Activated CD8-positive, alpha-beta T cell treated with anti-CD3 and anti-CD28 coated beads for 36 hours (primary cell): ENCODE measurements at regions not wholly inside any gene's neighbourhood (a gene's known extent, or its start where the extent isn't known, plus 50 kb on each side); places are given as distances from the start of the nearest gene placed in this dataset.

Experiments
- ATAC-seq: fragments of 200-7000 bp; cut with Tn5 transposase; one replicate; pipeline ENCODE4 v1.10.0; 2021; ENCODE audit warnings: mild to moderate bottlenecking, moderate library complexity
- CTCF ChIA-PET: fragments of 350-600 bp; sonication (Branson Sonifier 250); formaldehyde crosslinking; loops from one replicate; lab custom pipeline; 2021; ENCODE audit warnings: antibody characterized with exemption; lab: Charles Lee
- POLR2A ChIA-PET: fragments of 350-600 bp; sonication (Branson Sonifier 250); formaldehyde crosslinking; loops from one replicate; lab custom pipeline; 2021; ENCODE audit warnings: antibody characterized with exemption; lab: Charles Lee
- DNase-seq: peaks from one replicate; pipeline ENCODE4 v3.0.0-alpha.2; 2020
- H3K27ac Mint-ChIP-seq: one replicate; pipeline ENCODE4 v1.8.0; 2021; ENCODE audit warnings: mild to moderate bottlenecking, mixed read lengths
- H3K27me3 Mint-ChIP-seq: one replicate; pipeline ENCODE4 v1.8.0; 2021; ENCODE audit warnings: mixed read lengths
- H3K36me3 Mint-ChIP-seq: one replicate; pipeline ENCODE4 v1.8.0; 2021; ENCODE audit warnings: low read depth, mixed read lengths
- H3K4me1 Mint-ChIP-seq: one replicate; pipeline ENCODE4 v1.8.0; 2021; ENCODE audit warnings: low read depth, mixed read lengths
- H3K4me3 Mint-ChIP-seq: one replicate; pipeline ENCODE4 v1.8.0; 2021; ENCODE audit warnings: mild to moderate bottlenecking, moderate library complexity, mixed read lengths
- H3K9me3 Mint-ChIP-seq: one replicate; pipeline ENCODE4 v1.8.0; 2021; ENCODE audit warnings: mixed read lengths
- intact Hi-C: fragments of 100-400 bp; cut with micrococcal nuclease; formaldehyde crosslinking; loops from one replicate; pipeline ENCODE4 v1.10.0; 2022
- TF ChIP-seq, protein P1 (sequence below): fragments of 200-600 bp; IDR thresholded peaks from one replicate; pipeline ENCODE4 v1.8.0; 2022; ENCODE audit warnings: antibody characterized with exemption, mild to moderate bottlenecking

DNA sequence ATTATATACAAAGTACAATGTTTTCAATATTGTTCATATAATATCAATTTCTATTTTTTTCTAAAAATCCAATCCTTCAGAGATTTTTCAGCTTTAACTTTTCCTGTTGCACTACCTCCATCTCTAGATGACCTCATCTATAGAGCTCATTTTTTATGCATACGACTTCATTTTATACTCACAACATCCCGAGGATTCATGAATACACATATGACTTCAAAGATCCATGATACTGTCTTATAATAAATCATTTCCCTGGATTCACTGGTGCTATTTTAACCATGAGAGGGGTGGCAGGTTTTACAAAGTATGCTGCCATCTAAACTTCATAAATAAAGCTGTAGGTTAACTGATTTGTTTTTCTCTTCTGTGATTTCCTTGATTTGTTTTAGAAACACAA is 694.6 kb downstream of the EPHA4 start:
- no peaks in the 10 kb centered on the region for H3K9me3 Mint-ChIP-seq
- intact Hi-C loops: no loop called here
- TF ChIP-seq, protein P1, sequence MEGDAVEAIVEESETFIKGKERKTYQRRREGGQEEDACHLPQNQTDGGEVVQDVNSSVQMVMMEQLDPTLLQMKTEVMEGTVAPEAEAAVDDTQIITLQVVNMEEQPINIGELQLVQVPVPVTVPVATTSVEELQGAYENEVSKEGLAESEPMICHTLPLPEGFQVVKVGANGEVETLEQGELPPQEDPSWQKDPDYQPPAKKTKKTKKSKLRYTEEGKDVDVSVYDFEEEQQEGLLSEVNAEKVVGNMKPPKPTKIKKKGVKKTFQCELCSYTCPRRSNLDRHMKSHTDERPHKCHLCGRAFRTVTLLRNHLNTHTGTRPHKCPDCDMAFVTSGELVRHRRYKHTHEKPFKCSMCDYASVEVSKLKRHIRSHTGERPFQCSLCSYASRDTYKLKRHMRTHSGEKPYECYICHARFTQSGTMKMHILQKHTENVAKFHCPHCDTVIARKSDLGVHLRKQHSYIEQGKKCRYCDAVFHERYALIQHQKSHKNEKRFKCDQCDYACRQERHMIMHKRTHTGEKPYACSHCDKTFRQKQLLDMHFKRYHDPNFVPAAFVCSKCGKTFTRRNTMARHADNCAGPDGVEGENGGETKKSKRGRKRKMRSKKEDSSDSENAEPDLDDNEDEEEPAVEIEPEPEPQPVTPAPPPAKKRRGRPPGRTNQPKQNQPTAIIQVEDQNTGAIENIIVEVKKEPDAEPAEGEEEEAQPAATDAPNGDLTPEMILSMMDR: no peak
- H3K4me1 Mint-ChIP-seq: no peaks in the 10 kb centered on the region
- H3K27me3 Mint-ChIP-seq: no peaks in the 10 kb centered on the region
- ATAC-seq (no peak), DNase-seq (no peak)
- no peaks in the 10 kb centered on the region for H3K36me3 Mint-ChIP-seq
- no peak overlapping the region for H3K4me3 Mint-ChIP-seq
- CTCF ChIA-PET: interaction anchor here (0.5 kb wide), 1 partner anchor 681 kb away, joined by 3 read pairs; no protein-coding TSS in a partner anchor
- POLR2A ChIA-PET: no interaction called here
- H3K27ac Mint-ChIP-seq: no peak overlapping the region

DNA sequence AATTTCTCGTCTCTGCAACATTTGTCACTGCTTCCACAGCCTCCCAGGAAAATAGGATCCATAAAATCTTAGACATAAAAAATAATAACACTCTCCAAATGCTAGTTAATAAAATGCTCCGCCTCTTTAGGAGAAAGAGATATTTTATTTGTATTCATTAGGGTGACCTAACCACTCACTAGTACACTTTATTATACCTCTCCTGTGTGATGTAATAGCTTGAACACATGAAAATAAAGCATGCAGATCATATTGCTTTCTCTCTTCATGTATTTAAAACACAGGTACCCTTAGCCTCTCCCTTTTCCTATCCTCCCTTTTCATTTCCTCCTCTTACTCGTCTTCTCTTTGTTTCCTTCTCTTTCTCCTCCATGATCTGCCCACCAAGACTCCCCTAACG is 694.2 kb downstream of the EPHA4 start:
- Mint-ChIP-seq H3K9me3 (no peaks in the 10 kb centered on the region), H3K4me3 (no peak overlapping the region), H3K4me1 (no peaks in the 10 kb centered on the region), H3K27ac (no peak overlapping the region), H3K36me3 (no peaks in the 10 kb centered on the region), H3K27me3 (no peaks in the 10 kb centered on the region)
- TF ChIP-seq, protein P1: no peak
- ChIA-PET CTCF (interaction anchor here (0.5 kb wide), 1 partner anchor 681 kb away, joined by 3 read pairs; no protein-coding TSS in a partner anchor), POLR2A (no interaction called here)
- ATAC-seq: no peak
- DNase-seq: no peak
- intact Hi-C loops: no loop called here

DNA sequence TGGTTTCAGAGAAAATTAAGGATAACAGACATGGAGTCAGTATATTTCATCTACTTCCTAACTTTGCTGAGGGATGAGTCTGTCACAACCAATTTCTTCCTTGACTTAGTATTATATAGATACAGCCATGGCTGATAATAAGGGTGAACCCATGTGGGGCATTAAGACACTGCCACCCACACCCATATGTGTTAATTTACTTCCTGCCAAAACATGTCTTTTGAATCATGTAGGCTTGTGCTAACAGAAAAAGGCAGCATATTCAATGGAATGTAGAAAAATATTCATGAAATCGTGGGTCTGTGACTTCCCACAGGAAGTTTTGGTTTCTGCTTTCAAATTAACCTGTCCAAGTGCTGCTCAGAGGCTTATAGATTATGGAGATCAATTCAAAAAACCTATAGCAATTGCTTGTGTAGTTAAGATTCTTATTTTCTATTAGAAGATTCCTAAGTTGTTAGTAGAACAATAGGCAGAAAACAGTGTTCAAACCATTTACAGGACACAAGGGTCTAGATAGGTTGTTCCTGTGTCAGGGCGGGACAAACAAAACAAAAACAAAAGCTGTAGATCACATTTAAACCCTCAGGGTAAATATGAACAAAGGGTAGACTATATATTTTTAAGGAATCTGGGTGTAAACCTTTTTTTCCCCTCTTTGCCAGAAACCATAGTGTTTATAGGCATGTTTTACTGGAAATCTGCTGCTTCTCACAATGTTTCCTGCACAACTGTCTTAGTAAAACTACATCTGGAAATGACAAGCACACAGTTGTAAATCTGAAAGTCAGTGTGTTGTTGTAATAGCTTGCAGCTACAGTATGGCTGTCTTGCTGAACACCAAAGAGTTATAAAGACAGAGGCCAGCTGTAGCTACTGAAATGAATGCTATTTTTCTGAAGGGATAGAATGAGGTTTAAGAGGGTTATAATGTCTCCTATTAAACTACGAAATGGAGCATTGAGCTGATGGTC is 691.2 kb downstream of the EPHA4 start:
- no peaks in the 10 kb centered on the region for H3K27me3 Mint-ChIP-seq
- H3K4me1 Mint-ChIP-seq: no peaks in the 10 kb centered on the region
- H3K4me3 Mint-ChIP-seq: no peak overlapping the region
- ATAC-seq: no peak
- no peaks in the 10 kb centered on the region for H3K36me3 Mint-ChIP-seq
- intact Hi-C loops: no loop called here
- H3K27ac Mint-ChIP-seq: no peak overlapping the region
- TF ChIP-seq, protein P1: no peak
- no peaks in the 10 kb centered on the region for H3K9me3 Mint-ChIP-seq
- DNase-seq: no peak
- ChIA-PET POLR2A (no interaction called here), CTCF (no interaction called here)

DNA sequence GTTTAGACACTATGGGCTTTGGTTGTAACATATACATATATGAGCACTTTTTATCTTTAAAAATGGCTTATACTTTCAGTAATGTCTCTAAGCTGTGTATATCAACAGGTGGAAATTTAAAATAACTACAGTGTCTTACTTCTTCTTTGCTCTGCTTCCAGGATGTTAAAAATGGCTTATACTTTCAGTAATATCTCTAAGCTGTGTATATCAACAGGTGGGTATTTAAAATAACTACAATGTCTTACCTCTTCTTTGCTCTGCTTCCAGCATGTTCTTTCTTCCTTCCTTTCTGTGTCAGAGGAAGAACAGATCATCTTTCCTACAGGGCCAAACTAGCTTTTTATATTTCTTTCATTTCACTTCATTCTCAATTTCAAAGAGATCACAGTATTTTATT is 689.6 kb downstream of the EPHA4 start:
- Mint-ChIP-seq H3K4me1 (no peaks in the 10 kb centered on the region), H3K9me3 (no peaks in the 10 kb centered on the region), H3K27ac (no peak overlapping the region), H3K27me3 (no peaks in the 10 kb centered on the region), H3K4me3 (no peak overlapping the region), H3K36me3 (no peaks in the 10 kb centered on the region)
- TF ChIP-seq, protein P1: no peak
- intact Hi-C loops: no loop called here
- ATAC-seq: no peak
- ChIA-PET CTCF (no interaction called here), POLR2A (no interaction called here)
- no peak for DNase-seq

DNA sequence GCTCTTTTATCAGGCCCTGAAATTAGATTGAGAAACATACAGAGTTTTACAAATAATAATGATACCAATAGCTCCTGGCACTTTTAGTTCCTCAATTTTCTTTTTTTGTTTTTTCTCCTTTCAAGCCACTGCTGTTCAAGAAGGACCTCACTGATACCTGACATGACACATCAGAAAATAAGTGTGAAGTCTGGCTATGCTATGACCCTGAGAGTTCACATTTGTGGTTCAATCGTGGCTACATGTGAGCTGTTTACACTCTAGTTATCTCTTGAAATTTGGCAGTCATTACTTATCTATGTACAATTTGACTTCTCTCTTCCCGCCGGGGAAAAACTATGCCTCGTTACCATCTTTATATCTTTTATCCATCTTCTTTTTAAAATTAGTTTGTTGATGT is 686.5 kb downstream of the EPHA4 start:
- no peak overlapping the region for H3K4me3 Mint-ChIP-seq
- H3K27ac Mint-ChIP-seq: no peak overlapping the region
- CTCF ChIA-PET: no interaction called here
- TF ChIP-seq, protein P1: no peak
- intact Hi-C loops: no loop called here
- H3K27me3 Mint-ChIP-seq: no peaks in the 10 kb centered on the region
- DNase-seq (no peak), ATAC-seq (no peak)
- no peaks in the 10 kb centered on the region for H3K9me3 Mint-ChIP-seq
- H3K4me1 Mint-ChIP-seq: no peaks in the 10 kb centered on the region
- POLR2A ChIA-PET: no interaction called here
- H3K36me3 Mint-ChIP-seq: no peaks in the 10 kb centered on the region
